ENCODE measurements at regions not wholly inside any gene's neighbourhood (a gene's known extent, or its start where the extent isn't known, plus 50 kb on each side); places are given as distances from the start of the nearest gene placed in this dataset.

DNA sequence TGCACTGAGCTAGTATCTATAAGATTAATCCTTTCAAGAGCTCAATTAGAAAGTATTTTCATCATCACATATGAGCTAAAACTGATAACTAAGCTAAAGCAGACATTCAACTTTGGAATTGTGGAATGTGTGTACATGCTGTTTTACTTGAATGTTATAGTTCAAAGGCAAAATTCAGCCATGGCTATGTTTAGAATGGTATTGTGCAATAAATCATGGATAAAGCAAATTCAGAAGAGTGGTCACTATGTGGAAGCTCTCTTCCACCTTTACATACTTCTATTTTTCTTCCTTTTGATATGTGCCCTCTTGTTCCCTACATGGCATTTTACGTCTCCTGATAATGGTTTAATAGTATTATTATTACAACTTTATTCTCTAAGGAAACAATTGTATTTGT is 1366.3 kb upstream of the LRRTM1 start:
- TF ChIP-seq CTCF (conservative IDR thresholded peaks at IDR 0.05; ENCODE audit: low read depth, low read length): no peak
- TF ChIP-seq EZH2 (IDR thresholded peaks at IDR 0.05; ENCODE audit: borderline replicate concordance, low read depth, low read length, poor library complexity, severe bottlenecking): no peak

Data from A673 (cell line).